ENCODE measurements at regions not wholly inside any gene's neighbourhood (a gene's known extent, or its start where the extent isn't known, plus 50 kb on each side); places are given as distances from the start of the nearest gene placed in this dataset.

GRCh38 chr14:101628471-101628966 is 67.2 kb downstream of the DIO3 start (continued):
- TF ChIP-seq CTCF (tag by site-specific recombination; IDR thresholded peaks at IDR 0.05) (peak; percentile 89), ZNF624 (tag by site-specific recombination; IDR thresholded peaks at IDR 0.05) (no peak), ZNF677 (tag by site-specific recombination; IDR thresholded peaks at IDR 0.05) (no peak), ZFHX2 (tag by site-specific recombination; conservative IDR thresholded peaks at IDR 0.05) (peak; percentile 52), ZNF549 (tag by site-specific recombination; IDR thresholded peaks at IDR 0.05) (no peak), ZNF266 (tag by site-specific recombination; IDR thresholded peaks at IDR 0.05; ENCODE audit: low read depth) (no peak), AEBP2 (tag by site-specific recombination; IDR thresholded peaks at IDR 0.05; ENCODE audit: borderline replicate concordance) (no peak), ZNF148 (tag by site-specific recombination; IDR thresholded peaks at IDR 0.05; ENCODE audit: borderline replicate concordance) (no peak), ZNF202 (tag by site-specific recombination; IDR thresholded peaks at IDR 0.05; ENCODE audit: borderline replicate concordance) (no peak), ZNF404 (tag by site-specific recombination; IDR thresholded peaks at IDR 0.05) (no peak), ZXDB (tag by site-specific recombination; IDR thresholded peaks at IDR 0.05) (no peak), OVOL3 (tag by site-specific recombination; IDR thresholded peaks at IDR 0.05) (no peak), ZNF704 (tag by site-specific recombination; IDR thresholded peaks at IDR 0.05) (no peak), KLF10 (tag by site-specific recombination; IDR thresholded peaks at IDR 0.05) (0 out of 2 replicates have a peak, but pooled peaks have one; percentile 25), ZNF76 (tag by site-specific recombination; IDR thresholded peaks at IDR 0.05; ENCODE audit: borderline replicate concordance, low read depth) (no peak), EGR2 (tag by site-specific recombination; IDR thresholded peaks at IDR 0.05; ENCODE audit: low read depth) (no peak), ZNF248 (tag by site-specific recombination; IDR thresholded peaks at IDR 0.05) (no peak), ZSCAN5A (tag by site-specific recombination; IDR thresholded peaks at IDR 0.05) (no peak), ELK4 (IDR thresholded peaks at IDR 0.05; ENCODE audit: borderline replicate concordance, low read depth, low read length) (no peak), ZNF398 (tag by site-specific recombination; IDR thresholded peaks at IDR 0.05) (no peak), ZNF518A (tag by site-specific recombination; conservative IDR thresholded peaks at IDR 0.05; ENCODE audit: low read depth) (no peak)
